ENCODE measurements at regions not wholly inside any gene's neighbourhood (a gene's known extent, or its start where the extent isn't known, plus 50 kb on each side); places are given as distances from the start of the nearest gene placed in this dataset.

DNA sequence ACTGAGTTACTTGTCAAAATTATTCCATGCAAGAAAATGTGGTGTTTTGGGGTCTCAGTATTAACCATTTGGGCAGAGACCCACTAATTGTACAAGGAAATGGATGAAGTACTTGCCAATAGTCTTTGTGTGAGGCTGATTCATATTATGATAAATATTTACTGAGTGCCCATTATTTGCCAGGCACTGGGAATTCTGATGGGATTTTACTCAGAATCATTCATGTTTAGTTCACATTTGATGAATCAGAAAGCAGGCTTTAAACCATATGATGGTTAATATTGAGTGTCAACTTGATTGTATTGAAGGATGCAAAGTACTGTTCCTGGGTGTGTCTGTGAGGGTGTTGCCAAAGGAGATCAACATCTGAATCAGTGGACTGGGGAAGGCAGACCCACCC is 66.2 kb upstream of the SOX21 start:
- Histone ChIP-seq H3K9me3 (no peaks in the 10 kb centered on the region), H3K27ac (no peak overlapping the region), H3K4me1 (no peaks in the 10 kb centered on the region), H3K36me3 (no peaks in the 10 kb centered on the region), H3K4me3 (no peak overlapping the region), H3K27me3 (no peaks in the 10 kb centered on the region)
- no peak for TF ChIP-seq POLR2A (IDR thresholded peaks at IDR 0.05)
- TF ChIP-seq, protein P1, sequence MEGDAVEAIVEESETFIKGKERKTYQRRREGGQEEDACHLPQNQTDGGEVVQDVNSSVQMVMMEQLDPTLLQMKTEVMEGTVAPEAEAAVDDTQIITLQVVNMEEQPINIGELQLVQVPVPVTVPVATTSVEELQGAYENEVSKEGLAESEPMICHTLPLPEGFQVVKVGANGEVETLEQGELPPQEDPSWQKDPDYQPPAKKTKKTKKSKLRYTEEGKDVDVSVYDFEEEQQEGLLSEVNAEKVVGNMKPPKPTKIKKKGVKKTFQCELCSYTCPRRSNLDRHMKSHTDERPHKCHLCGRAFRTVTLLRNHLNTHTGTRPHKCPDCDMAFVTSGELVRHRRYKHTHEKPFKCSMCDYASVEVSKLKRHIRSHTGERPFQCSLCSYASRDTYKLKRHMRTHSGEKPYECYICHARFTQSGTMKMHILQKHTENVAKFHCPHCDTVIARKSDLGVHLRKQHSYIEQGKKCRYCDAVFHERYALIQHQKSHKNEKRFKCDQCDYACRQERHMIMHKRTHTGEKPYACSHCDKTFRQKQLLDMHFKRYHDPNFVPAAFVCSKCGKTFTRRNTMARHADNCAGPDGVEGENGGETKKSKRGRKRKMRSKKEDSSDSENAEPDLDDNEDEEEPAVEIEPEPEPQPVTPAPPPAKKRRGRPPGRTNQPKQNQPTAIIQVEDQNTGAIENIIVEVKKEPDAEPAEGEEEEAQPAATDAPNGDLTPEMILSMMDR (IDR thresholded peaks at IDR 0.05): no peak
- TF ChIP-seq POLR2AphosphoS5 (IDR thresholded peaks at IDR 0.05; ENCODE audit: insufficient read depth in 1 of 2, low read depth in 1 of 2): no peak
- intact Hi-C loops (cut with DNase I): no loop called here
- no peak for DNase-seq (ENCODE audit: extremely low spot score in 2 of 2)

DNA sequence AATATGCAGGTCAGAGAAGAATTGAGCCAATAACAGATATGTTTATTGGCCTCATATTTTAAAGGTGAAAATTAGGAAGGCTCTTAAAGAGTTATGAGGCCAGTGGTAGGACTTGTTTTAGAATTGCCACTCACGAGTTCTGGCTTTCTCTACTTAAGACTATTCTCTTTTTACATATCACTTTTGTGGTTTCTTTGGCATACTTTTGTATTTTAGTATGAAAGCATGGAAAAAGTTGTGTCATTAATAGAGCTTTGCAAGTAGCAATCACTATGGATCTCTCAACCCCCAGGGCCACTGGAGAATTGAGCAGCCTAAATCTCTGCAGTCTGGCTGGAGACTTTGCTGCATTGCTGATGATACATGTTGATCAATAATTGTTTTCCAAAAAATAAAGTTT is 64.6 kb upstream of the SOX21 start:
- Histone ChIP-seq H3K27ac (no peak overlapping the region), H3K4me3 (no peak overlapping the region), H3K9me3 (no peaks in the 10 kb centered on the region), H3K27me3 (no peaks in the 10 kb centered on the region), H3K4me1 (no peaks in the 10 kb centered on the region), H3K36me3 (no peaks in the 10 kb centered on the region)
- no peak for DNase-seq (ENCODE audit: extremely low spot score in 2 of 2)
- intact Hi-C loops (cut with DNase I): no loop called here
- TF ChIP-seq POLR2A (IDR thresholded peaks at IDR 0.05) (no peak), POLR2AphosphoS5 (IDR thresholded peaks at IDR 0.05; ENCODE audit: insufficient read depth in 1 of 2, low read depth in 1 of 2) (no peak)
- TF ChIP-seq, protein P1 (IDR thresholded peaks at IDR 0.05): no peak

- TF ChIP-seq POLR2A (IDR thresholded peaks at IDR 0.05) (no peak), POLR2AphosphoS5 (IDR thresholded peaks at IDR 0.05; ENCODE audit: insufficient read depth in 1 of 2, low read depth in 1 of 2) (no peak)
- TF ChIP-seq, protein P1 (IDR thresholded peaks at IDR 0.05): no peak
- no peak overlapping the region for H3K4me3 ChIP-seq
- intact Hi-C loops (cut with DNase I): no loop called here
- no peaks in the 10 kb centered on the region for H3K9me3 ChIP-seq
- no peaks in the 10 kb centered on the region for H3K4me1 ChIP-seq
- H3K27me3 ChIP-seq: no peaks in the 10 kb centered on the region
- no peaks in the 10 kb centered on the region for H3K36me3 ChIP-seq
- no peak for DNase-seq (ENCODE audit: extremely low spot score in 2 of 2)
- H3K27ac ChIP-seq: no peak overlapping the region
Observed at GRCh38 chr13:94776300-94776699, 64.0 kb upstream of the SOX21 start.

GRCh38 chr13:94765814-94766213 is 53.5 kb upstream of the SOX21 start:
- DNase-seq (ENCODE audit: extremely low spot score in 2 of 2): no peak
- no peaks in the 10 kb centered on the region for H3K4me1 ChIP-seq
- no peaks in the 10 kb centered on the region for H3K27me3 ChIP-seq
- no peaks in the 10 kb centered on the region for H3K36me3 ChIP-seq
- TF ChIP-seq POLR2AphosphoS5 (IDR thresholded peaks at IDR 0.05; ENCODE audit: insufficient read depth in 1 of 2, low read depth in 1 of 2): no peak
- TF ChIP-seq, protein P1 (IDR thresholded peaks at IDR 0.05): no peak
- no peak for TF ChIP-seq POLR2A (IDR thresholded peaks at IDR 0.05)
- intact Hi-C loops (cut with DNase I): no loop called here
- no peak overlapping the region for H3K4me3 ChIP-seq
- H3K27ac ChIP-seq: no peak overlapping the region
- no peaks in the 10 kb centered on the region for H3K9me3 ChIP-seq

DNA sequence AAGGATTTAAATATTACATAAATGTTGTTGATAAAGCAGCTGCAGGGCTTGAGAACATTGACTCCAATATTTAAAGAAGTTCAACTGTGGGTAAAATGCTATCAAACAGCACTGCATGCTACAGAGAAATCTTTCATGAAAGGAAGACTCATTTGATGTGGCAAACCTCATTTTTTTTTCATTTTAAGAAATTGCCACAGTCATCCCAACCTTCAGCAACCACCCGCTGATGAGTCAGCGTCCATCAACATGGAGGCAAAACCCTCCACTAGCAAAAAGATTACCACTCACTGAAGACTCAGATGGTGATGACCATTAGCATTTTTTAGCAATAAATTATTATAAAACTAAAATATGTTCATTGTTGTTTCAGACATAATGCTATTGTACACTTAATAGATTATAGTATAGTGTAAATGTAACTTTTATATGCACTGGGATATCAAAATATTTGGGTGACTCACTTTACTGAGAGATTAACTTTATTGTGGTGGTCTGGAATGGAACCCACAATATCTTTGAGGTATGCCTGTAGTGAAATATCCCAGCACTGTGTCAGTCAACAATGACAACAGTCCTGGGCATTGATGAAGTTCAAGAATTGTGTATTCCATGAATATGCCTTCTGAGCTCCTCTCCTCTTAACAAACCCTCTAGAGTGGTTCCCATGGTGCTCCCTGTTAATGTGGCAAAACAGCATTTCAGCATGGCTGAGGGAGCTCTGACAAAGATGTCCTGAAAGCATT is 52.4 kb upstream of the SOX21 start:
- Histone ChIP-seq H3K9me3 (no peaks in the 10 kb centered on the region), H3K27me3 (no peaks in the 10 kb centered on the region), H3K4me1 (no peaks in the 10 kb centered on the region), H3K4me3 (no peak overlapping the region), H3K27ac (no peak overlapping the region), H3K36me3 (no peaks in the 10 kb centered on the region)
- TF ChIP-seq POLR2AphosphoS5 (IDR thresholded peaks at IDR 0.05; ENCODE audit: insufficient read depth in 1 of 2, low read depth in 1 of 2) (no peak), POLR2A (IDR thresholded peaks at IDR 0.05) (no peak)
- TF ChIP-seq, protein P1 (IDR thresholded peaks at IDR 0.05): no peak
- intact Hi-C loops (cut with DNase I): no loop called here
- no peak for DNase-seq (ENCODE audit: extremely low spot score in 2 of 2)
